ENCODE measurements at regions not wholly inside any gene's neighbourhood (a gene's known extent, or its start where the extent isn't known, plus 50 kb on each side); places are given as distances from the start of the nearest gene placed in this dataset.
"Not testable (repeated sequence)": the region's sequence is repeated elsewhere in the genome, so short reads cannot be mapped to it uniquely, and the experiment has no call there.

DNA sequence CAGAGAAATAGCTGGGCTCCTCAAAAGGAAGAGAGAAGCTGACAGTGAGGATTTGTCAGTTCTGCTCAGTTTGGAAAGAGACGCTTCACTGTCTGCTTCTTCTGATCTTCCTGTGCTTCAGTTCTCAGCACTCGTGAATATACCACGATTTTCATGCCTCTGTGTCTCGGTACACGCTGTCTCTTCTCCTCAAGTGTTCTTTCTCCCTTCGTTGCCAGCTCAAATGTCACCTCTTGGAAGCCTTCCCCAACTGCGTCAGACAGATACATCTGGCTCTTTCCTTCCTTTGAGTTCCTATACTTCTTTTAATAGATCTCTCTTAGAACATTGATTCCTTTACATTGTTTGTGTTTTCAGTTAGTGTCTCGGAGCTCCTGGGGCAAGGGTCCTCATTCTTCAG lies 90.6 kb upstream of the GOLGA6L4 start:
- TF ChIP-seq SMC3 (IDR thresholded peaks at IDR 0.05; ENCODE audit: low read depth, low read length); RFX5 (IDR thresholded peaks at IDR 0.05; ENCODE audit: low read depth, low read length); POLR2A (IDR thresholded peaks at IDR 0.05; ENCODE audit: low read depth, low read length); MAFK (IDR thresholded peaks at IDR 0.05; ENCODE audit: low read depth, low read length); MAZ (IDR thresholded peaks at IDR 0.05; ENCODE audit: borderline replicate concordance, low read depth, low read length): not testable (repeated sequence)
- TF ChIP-seq, protein P1, sequence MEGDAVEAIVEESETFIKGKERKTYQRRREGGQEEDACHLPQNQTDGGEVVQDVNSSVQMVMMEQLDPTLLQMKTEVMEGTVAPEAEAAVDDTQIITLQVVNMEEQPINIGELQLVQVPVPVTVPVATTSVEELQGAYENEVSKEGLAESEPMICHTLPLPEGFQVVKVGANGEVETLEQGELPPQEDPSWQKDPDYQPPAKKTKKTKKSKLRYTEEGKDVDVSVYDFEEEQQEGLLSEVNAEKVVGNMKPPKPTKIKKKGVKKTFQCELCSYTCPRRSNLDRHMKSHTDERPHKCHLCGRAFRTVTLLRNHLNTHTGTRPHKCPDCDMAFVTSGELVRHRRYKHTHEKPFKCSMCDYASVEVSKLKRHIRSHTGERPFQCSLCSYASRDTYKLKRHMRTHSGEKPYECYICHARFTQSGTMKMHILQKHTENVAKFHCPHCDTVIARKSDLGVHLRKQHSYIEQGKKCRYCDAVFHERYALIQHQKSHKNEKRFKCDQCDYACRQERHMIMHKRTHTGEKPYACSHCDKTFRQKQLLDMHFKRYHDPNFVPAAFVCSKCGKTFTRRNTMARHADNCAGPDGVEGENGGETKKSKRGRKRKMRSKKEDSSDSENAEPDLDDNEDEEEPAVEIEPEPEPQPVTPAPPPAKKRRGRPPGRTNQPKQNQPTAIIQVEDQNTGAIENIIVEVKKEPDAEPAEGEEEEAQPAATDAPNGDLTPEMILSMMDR (conservative IDR thresholded peaks at IDR 0.05; ENCODE audit: low read depth, low read length) = not testable (repeated sequence)
